ENCODE measurements at regions not wholly inside any gene's neighbourhood (a gene's known extent, or its start where the extent isn't known, plus 50 kb on each side); places are given as distances from the start of the nearest gene placed in this dataset.

- DNase-seq (ENCODE audit: low read depth, low spot score), result no peak
- ChIA-PET POLR2A (no interaction called here), SMC1A (ENCODE audit: uncharacterized antibody, unreplicated experiment) (no interaction called here), RAD21 (ENCODE audit: unreplicated experiment) (no interaction called here), CTCF (no interaction called here)
- Histone ChIP-seq H2AFZ (ENCODE audit: control insufficient read depth, low read depth, low read length) (no peak overlapping the region), H4K20me1 (ENCODE audit: control insufficient read depth, insufficient read depth) (no peaks in the 10 kb centered on the region), H3K9ac (ENCODE audit: control insufficient read depth, insufficient read depth, low read length) (no peak overlapping the region), H3K4me1 (ENCODE audit: control insufficient read depth, insufficient read depth, low read length) (no peaks in the 10 kb centered on the region), H3K27ac (ENCODE audit: control insufficient read depth, insufficient read depth) (no peak overlapping the region), H3K4me3 (no peak overlapping the region), H3K4me2 (ENCODE audit: control insufficient read depth, insufficient read depth) (no peak overlapping the region), H3K36me3 (ENCODE audit: control insufficient read depth in 2 of 2, insufficient read depth in 2 of 2, low read length in 1 of 2) (no peaks in the 10 kb centered on the region), H3K9me3 (replicated peaks; ENCODE audit: control insufficient read depth, insufficient read depth, low read length) (no peaks in the 10 kb centered on the region), H3K27me3 (replicated peaks in 1 of 2; ENCODE audit: control insufficient read depth in 2 of 2, insufficient read depth in 2 of 2, low read length in 1 of 2) (no peaks in the 10 kb centered on the region), H3K79me2 (ENCODE audit: control insufficient read depth, insufficient read depth, low read length) (no peaks in the 10 kb centered on the region)
- ATAC-seq, result no peak
- intact Hi-C loops (cut with micrococcal nuclease; ENCODE audit: unreplicated experiment), result no loop called here
- no peak for FAIRE-seq
- TF ChIP-seq E2F8 (IDR thresholded peaks at IDR 0.05; ENCODE audit: low read depth, partially characterized antibody), result no peak
- no peak for TF ChIP-seq CUX1 (IDR thresholded peaks at IDR 0.05; ENCODE audit: insufficient replicate concordance, low read depth, low read length)
- TF ChIP-seq HDAC6 (IDR thresholded peaks at IDR 0.05; ENCODE audit: unreplicated experiment), result no peak
- no peak for TF ChIP-seq ELK1 (IDR thresholded peaks at IDR 0.05; ENCODE audit: low read depth, low read length)
- no peak for TF ChIP-seq RAD51 (IDR thresholded peaks at IDR 0.05)
- TF ChIP-seq NFXL1 (IDR thresholded peaks at IDR 0.05; ENCODE audit: borderline replicate concordance), result no peak
- TF ChIP-seq CREB1 (IDR thresholded peaks at IDR 0.05; ENCODE audit: low read depth), result no peak
- TF ChIP-seq MAX (IDR thresholded peaks at IDR 0.05; ENCODE audit: low read depth, low read length), result no peak
- no peak for TF ChIP-seq POLR2AphosphoS5 (IDR thresholded peaks at IDR 0.05; ENCODE audit: low read length)
- no peak for TF ChIP-seq ETV6 (conservative IDR thresholded peaks at IDR 0.05 in 1 of 2, IDR thresholded peaks at IDR 0.05 in 1 of 2; ENCODE audit: borderline replicate concordance in 1 of 2, low read depth in 1 of 2)
- no TSS peak for BruUV-seq (replicated peaks)
- in situ Hi-C loops (cut with MboI), result no loop called here
- whole genome bisulfite sequencing (ENCODE audit: insufficient coverage, insufficient replicate concordance, low lambda C conversion rate, missing lambda C conversion rate), result 58% methylated on average over 11 of the region's 11 CpGs
Measured at GRCh38 chr14:55500219-55500701, 59.8 kb upstream of the TBPL2 start.
